ENCODE measurements at regions not wholly inside any gene's neighbourhood (a gene's known extent, or its start where the extent isn't known, plus 50 kb on each side); places are given as distances from the start of the nearest gene placed in this dataset.

DNA sequence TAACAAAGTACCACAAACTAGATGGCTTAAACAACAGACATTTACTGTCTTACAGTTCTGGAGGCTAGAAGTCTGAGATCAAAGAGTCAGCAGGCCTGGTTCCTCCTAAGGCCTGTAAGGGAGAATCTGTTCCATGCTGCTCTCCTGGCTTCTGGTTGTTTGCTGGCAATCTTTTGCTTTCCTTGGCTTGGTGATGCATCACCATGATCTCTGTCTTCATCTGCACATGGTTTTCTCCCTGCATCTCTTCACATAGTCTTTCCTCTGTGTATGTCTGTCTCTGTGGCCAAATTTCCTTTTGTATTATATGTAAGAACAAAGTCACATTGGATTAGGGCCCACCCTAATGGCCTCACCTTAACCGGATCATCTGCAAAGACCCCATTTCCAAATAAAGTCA, 168.5 kb downstream of the CAPZA3 start:
- Mint-ChIP-seq H3K27me3 (no peaks in the 10 kb centered on the region), H3K27ac (no peak overlapping the region), H3K9me3 (peaks cover 4 to 7% of the 10 kb centered on the region in 2 donors), H3K4me1 (no peaks in the 10 kb centered on the region), H3K4me3 (no peak overlapping the region)
- DNase-seq (no peak), ATAC-seq (no peak)

DNA sequence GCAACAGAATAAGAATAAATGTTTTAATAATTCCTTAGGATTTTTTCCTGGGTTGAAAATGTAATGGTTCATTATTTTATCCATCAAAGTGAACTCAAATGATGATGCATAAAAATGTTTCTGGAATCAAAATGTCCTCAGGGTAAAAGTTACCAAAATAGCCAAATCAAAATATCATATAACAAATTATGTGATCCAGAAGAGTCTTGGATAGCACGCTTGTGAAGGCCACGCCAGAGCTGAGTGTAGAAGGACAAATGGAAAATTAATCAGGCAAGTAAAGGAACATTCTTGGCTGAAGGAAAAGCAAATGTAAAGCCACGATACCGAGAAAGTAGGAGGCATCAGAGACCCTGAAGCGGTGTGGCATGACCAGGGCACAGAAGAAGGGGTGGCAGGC, 169.2 kb downstream of the CAPZA3 start:
- ATAC-seq (no peak), DNase-seq (no peak)
- H3K9me3 Mint-ChIP-seq = peaks cover 4 to 7% of the 10 kb centered on the region in 2 donors
- no peak overlapping the region for H3K4me3 Mint-ChIP-seq
- H3K27ac Mint-ChIP-seq = peak overlapping the region in 1 of 2 donors; percentile 9
- H3K27me3 Mint-ChIP-seq = no peaks in the 10 kb centered on the region
- H3K4me1 Mint-ChIP-seq = no peaks in the 10 kb centered on the region

- ATAC-seq = no peak
- H3K4me3 Mint-ChIP-seq = no peak overlapping the region
- no peak overlapping the region for H3K27ac Mint-ChIP-seq
These were observed 169.8 kb downstream of the CAPZA3 start for GRCh38 chr12:18907728-18908127.

DNA sequence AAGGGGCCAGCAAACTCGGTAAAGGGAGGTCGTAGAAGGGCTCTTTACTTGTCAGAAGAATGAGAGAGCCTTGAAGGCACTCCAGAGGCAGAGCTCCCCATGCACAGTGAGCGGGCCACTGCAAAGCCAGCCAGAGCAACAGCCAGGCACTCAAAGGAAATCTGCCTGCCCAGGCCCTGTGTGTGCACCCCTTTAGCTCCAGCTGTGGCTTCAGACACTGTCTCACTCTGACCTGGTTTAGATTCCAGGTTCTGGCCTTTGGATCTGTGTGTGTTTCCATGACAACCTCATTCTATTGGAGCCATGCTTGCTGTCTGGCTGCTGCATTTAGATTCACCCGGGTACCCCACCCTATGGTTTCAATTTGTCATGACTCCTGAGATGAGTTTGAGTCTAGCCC, 170.3 kb downstream of the CAPZA3 start:
- H3K4me3 Mint-ChIP-seq = no peak overlapping the region
- no peaks in the 10 kb centered on the region for H3K4me1 Mint-ChIP-seq
- H3K27me3 Mint-ChIP-seq = no peaks in the 10 kb centered on the region
- ATAC-seq (no peak), DNase-seq (no peak)
- peaks cover 0 to 7% of the 10 kb centered on the region in 2 donors for H3K9me3 Mint-ChIP-seq
- no peak overlapping the region for H3K27ac Mint-ChIP-seq

More at GRCh38 chr12:18907728-18908127, 169.8 kb downstream of the CAPZA3 start:
- H3K27me3 Mint-ChIP-seq = no peaks in the 10 kb centered on the region
- DNase-seq = no peak
- no peaks in the 10 kb centered on the region for H3K4me1 Mint-ChIP-seq
- peaks cover 0 to 7% of the 10 kb centered on the region in 2 donors for H3K9me3 Mint-ChIP-seq

DNA sequence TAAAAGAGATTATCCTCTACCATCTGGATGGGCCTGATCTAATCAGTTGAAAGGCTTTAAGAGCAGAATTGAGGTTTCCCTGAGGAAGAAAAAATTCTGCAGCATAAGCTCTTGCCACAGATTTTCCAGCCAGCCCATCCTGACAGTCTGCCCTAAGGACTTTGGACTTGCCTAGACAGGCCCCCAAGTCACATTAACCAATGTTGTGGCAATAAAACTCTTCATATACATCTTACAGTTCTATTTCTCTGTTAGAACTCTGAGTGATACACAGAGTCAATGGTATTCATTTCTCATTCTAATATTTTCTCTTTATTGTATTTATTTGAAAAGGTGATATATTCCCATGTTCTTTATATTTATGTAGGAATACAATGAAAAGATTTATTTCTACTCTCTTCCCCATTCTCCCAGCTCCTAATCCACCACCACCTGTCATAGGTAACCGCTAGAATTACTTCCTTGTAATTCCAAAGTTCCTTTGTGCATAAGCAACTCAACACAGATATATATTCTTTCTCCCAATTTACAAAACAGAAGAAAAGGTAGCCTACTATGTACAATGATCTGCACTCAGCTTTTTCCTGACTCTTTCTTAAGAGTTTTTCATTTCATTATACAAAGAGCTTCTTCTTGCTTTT, 182.1 kb downstream of the CAPZA3 start:
- Mint-ChIP-seq H3K4me1 (no peaks in the 10 kb centered on the region), H3K27ac (peak overlapping the region in 1 of 2 donors; percentile 11), H3K27me3 (no peaks in the 10 kb centered on the region), H3K4me3 (no peak overlapping the region), H3K9me3 (peaks cover 0 to 5% of the 10 kb centered on the region in 2 donors)
- ATAC-seq = no peak
- DNase-seq = no peak

- Mint-ChIP-seq H3K27ac (no peak overlapping the region), H3K27me3 (no peaks in the 10 kb centered on the region), H3K4me3 (no peak overlapping the region), H3K4me1 (no peaks in the 10 kb centered on the region), H3K9me3 (peaks cover 0 to 5% of the 10 kb centered on the region in 2 donors)
- DNase-seq = no peak
- no peak for ATAC-seq
These were observed 184.9 kb downstream of the CAPZA3 start for GRCh38 chr12:18922851-18923250.

- Mint-ChIP-seq H3K9me3 (peaks cover 0 to 5% of the 10 kb centered on the region in 2 donors), H3K4me1 (no peaks in the 10 kb centered on the region), H3K27me3 (no peaks in the 10 kb centered on the region), H3K27ac (no peak overlapping the region), H3K4me3 (no peak overlapping the region)
- ATAC-seq = no peak
- no peak for DNase-seq
These were observed 185.8 kb downstream of the CAPZA3 start for GRCh38 chr12:18923721-18924120.

DNA sequence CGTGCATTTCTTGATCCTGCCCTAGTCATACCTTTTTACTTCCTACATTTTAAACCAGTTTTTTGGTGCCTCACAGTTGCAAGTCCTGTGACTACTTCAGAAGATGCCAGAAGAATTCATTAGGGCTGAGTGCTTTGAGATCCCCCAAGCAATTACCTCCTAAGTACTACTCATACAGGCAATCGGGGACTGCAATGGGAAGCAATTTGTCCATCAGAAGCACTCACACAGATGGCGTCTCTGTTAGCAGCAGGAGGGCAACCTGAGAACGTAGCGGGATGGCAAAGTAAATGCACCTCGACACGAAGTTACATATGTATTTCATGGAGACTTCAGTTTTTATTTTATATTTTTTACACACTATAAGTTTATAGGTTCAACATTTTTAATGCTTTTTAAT, 188.3 kb downstream of the CAPZA3 start:
- Mint-ChIP-seq H3K27me3 (no peaks in the 10 kb centered on the region), H3K4me1 (no peaks in the 10 kb centered on the region), H3K9me3 (peaks cover 8 to 14% of the 10 kb centered on the region in 2 donors), H3K4me3 (no peak overlapping the region), H3K27ac (no peak overlapping the region)
- ATAC-seq (no peak), DNase-seq (no peak)

DNA sequence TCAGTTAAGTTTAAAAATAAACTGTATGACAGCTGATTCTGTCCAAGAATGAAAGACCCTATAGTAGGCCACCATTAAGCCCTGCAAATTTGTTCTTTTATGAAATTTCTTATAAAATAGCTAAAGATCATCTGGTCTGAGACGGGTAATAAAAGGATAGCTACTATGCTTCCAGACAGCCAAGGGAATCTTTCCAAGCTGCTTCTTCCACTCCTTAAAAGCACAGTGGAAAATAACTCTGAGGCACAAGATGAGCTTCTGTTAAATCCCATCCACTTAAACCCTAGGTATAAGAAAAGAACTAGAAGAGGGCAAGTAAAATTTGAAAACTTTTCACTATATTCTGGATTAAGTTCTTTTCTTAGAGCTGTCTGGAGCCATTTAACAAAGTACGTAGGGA, 194.3 kb downstream of the CAPZA3 start:
- DNase-seq (no peak), ATAC-seq (no peak)
- peaks cover 8 to 14% of the 10 kb centered on the region in 2 donors for H3K9me3 Mint-ChIP-seq
- no peaks in the 10 kb centered on the region for H3K4me1 Mint-ChIP-seq
- no peaks in the 10 kb centered on the region for H3K27me3 Mint-ChIP-seq
- H3K4me3 Mint-ChIP-seq = no peak overlapping the region
- no peak overlapping the region for H3K27ac Mint-ChIP-seq

GRCh38 chr12:18932715-18933114, 194.8 kb downstream of the CAPZA3 start:
- no peak overlapping the region for H3K27ac Mint-ChIP-seq
- peaks cover 8 to 14% of the 10 kb centered on the region in 2 donors for H3K9me3 Mint-ChIP-seq
- DNase-seq = no peak
- H3K27me3 Mint-ChIP-seq = no peaks in the 10 kb centered on the region
- no peak overlapping the region for H3K4me3 Mint-ChIP-seq
- no peaks in the 10 kb centered on the region for H3K4me1 Mint-ChIP-seq
- ATAC-seq = no peak

GRCh38 chr12:18935371-18935965, 194.1 kb upstream of the PLEKHA5 start:
- no peaks in the 10 kb centered on the region for H3K4me1 Mint-ChIP-seq
- ATAC-seq (no peak), DNase-seq (no peak)
- H3K27me3 Mint-ChIP-seq = no peaks in the 10 kb centered on the region
- no peak overlapping the region for H3K27ac Mint-ChIP-seq
- peaks cover 0 to 6% of the 10 kb centered on the region in 2 donors for H3K9me3 Mint-ChIP-seq
- no peak overlapping the region for H3K4me3 Mint-ChIP-seq

GRCh38 chr12:18939051-18939450, 190.5 kb upstream of the PLEKHA5 start:
- Mint-ChIP-seq H3K4me3 (no peak overlapping the region), H3K27ac (no peak overlapping the region), H3K4me1 (no peaks in the 10 kb centered on the region), H3K27me3 (no peaks in the 10 kb centered on the region), H3K9me3 (no peaks in the 10 kb centered on the region)
- ATAC-seq (no peak), DNase-seq (no peak)

- H3K4me3 Mint-ChIP-seq = no peak overlapping the region
- no peak for ATAC-seq
- no peak for DNase-seq
- no peaks in the 10 kb centered on the region for H3K4me1 Mint-ChIP-seq
- no peak overlapping the region for H3K27ac Mint-ChIP-seq
- no peaks in the 10 kb centered on the region for H3K9me3 Mint-ChIP-seq
- no peaks in the 10 kb centered on the region for H3K27me3 Mint-ChIP-seq
These were observed 186.9 kb upstream of the PLEKHA5 start for GRCh38 chr12:18942669-18943068.

DNA sequence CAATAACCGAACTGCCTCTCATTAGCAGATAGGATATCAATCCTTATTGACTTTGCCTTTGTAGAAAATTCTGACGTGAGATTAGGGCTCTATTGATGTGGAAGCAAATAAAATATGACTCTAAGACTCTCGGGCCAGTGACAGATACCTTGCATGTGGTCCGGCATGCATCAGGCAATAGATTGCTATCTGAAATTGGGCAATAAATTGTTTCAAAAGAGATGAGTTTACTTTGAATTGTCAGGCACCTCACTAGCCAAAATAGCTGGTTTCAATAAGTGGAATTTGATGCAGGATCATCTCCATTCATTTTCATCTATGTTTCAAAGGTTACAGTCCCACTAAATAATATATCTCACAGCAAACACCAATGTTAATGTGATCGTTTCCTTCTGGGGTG, 186.3 kb upstream of the PLEKHA5 start:
- no peaks in the 10 kb centered on the region for H3K27me3 Mint-ChIP-seq
- no peaks in the 10 kb centered on the region for H3K9me3 Mint-ChIP-seq
- no peak overlapping the region for H3K27ac Mint-ChIP-seq
- no peaks in the 10 kb centered on the region for H3K4me1 Mint-ChIP-seq
- no peak overlapping the region for H3K4me3 Mint-ChIP-seq
- ATAC-seq (no peak), DNase-seq (no peak)

GRCh38 chr12:18946106-18946505, 183.4 kb upstream of the PLEKHA5 start:
- DNase-seq = no peak
- ATAC-seq = no peak
- no peak overlapping the region for H3K27ac Mint-ChIP-seq

DNA sequence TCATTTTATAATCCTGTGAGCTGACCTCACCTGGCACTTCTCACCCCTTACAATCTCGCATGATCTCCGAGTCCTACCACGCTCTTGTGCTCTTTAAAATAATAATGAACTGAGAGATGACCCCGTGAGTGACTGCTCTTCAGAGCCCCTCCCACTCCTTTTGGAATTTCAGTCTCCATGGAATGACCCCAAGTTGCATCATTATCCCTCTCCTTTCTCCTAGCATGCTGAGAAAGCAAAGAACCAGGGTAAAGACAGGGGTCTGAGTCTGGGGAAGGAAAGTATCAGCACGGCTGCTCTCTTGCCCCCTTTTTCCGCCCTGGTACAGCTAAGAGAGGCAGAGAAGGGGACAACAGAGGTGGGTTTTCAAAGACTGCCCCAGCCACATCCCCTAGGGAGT, 178.3 kb upstream of the PLEKHA5 start:
- no peaks in the 10 kb centered on the region for H3K9me3 Mint-ChIP-seq
- no peak overlapping the region for H3K27ac Mint-ChIP-seq
- no peak for ATAC-seq
- no peaks in the 10 kb centered on the region for H3K4me1 Mint-ChIP-seq
- peaks cover 16% of the 10 kb centered on the region for H3K27me3 Mint-ChIP-seq
- H3K4me3 Mint-ChIP-seq = no peak overlapping the region
- no peak for DNase-seq

More at GRCh38 chr12:18946106-18946505, 183.4 kb upstream of the PLEKHA5 start:
- H3K4me1 Mint-ChIP-seq = no peaks in the 10 kb centered on the region
- H3K9me3 Mint-ChIP-seq = no peaks in the 10 kb centered on the region
- no peak overlapping the region for H3K4me3 Mint-ChIP-seq
- H3K27me3 Mint-ChIP-seq = no peaks in the 10 kb centered on the region

GRCh38 chr12:18953505-18953904, 176.0 kb upstream of the PLEKHA5 start:
- no peaks in the 10 kb centered on the region for H3K4me1 Mint-ChIP-seq
- peaks cover 16% of the 10 kb centered on the region for H3K27me3 Mint-ChIP-seq
- no peaks in the 10 kb centered on the region for H3K9me3 Mint-ChIP-seq
- H3K4me3 Mint-ChIP-seq = no peak overlapping the region
- ATAC-seq (no peak), DNase-seq (no peak)
- H3K27ac Mint-ChIP-seq = no peak overlapping the region
